Hepatocyte (in vitro differentiated cells): ENCODE measurements at regions not wholly inside any gene's neighbourhood (a gene's known extent, or its start where the extent isn't known, plus 50 kb on each side); places are given as distances from the start of the nearest gene placed in this dataset.

Source experiments
- DNase-seq: peaks from one replicate; pipeline ENCODE4 v3.0.0-alpha.2; 2016; ENCODE audit warnings: low spot score
- H2AFZ ChIP-seq: fragments of 200-600 bp; sonication (generic); 2 replicates; pipeline ENCODE4 v1.6.0; 2016; ENCODE audit warnings: antibody characterized with exemption, mild to moderate bottlenecking
- H3K27ac ChIP-seq: fragments of 200-600 bp; sonication (generic); 2 replicates; pipeline ENCODE4 v1.5.1; 2016; ENCODE audit warnings: mild to moderate bottlenecking
- H3K27me3 ChIP-seq: fragments of 200-600 bp; sonication (generic); 2 replicates; pipeline ENCODE4 v1.6.1; 2016
- H3K36me3 ChIP-seq: fragments of 200-600 bp; sonication (generic); replicated peaks from 2 replicates; pipeline ENCODE4 v1.5.1; 2016; ENCODE audit warnings: low read depth; ENCODE audit not compliant: insufficient read depth
- H3K4me1 ChIP-seq: fragments of 200-600 bp; sonication (generic); 2 replicates; pipeline ENCODE4 v1.5.1; 2016; ENCODE audit warnings: mild to moderate bottlenecking, moderate library complexity; ENCODE audit not compliant: insufficient read depth
- H3K4me2 ChIP-seq: fragments of 200-600 bp; sonication (generic); 2 replicates; pipeline ENCODE4 v1.6.0; 2016
- H3K4me3 ChIP-seq: fragments of 200-600 bp; sonication (generic); 2 replicates; pipeline ENCODE4 v1.5.1; 2016; ENCODE audit warnings: mild to moderate bottlenecking
- H3K79me2 ChIP-seq: fragments of 200-600 bp; sonication (generic); 2 replicates; pipeline ENCODE4 v1.6.0; 2017; ENCODE audit warnings: mild to moderate bottlenecking
- H3K9me2 ChIP-seq: fragments of 200-600 bp; sonication (generic); replicated peaks from 2 replicates; pipeline ENCODE4 v1.6.0; 2017; ENCODE audit warnings: mild to moderate bottlenecking; ENCODE audit not compliant: insufficient read depth
- H3K9me3 ChIP-seq: fragments of 200-600 bp; sonication (generic); 2 replicates; pipeline ENCODE4 v1.5.1; 2016; ENCODE audit warnings: low read depth, mild to moderate bottlenecking
- H4K20me1 ChIP-seq: fragments of 200-600 bp; sonication (generic); 2 replicates; pipeline ENCODE4 v1.6.0; 2016; ENCODE audit warnings: mild to moderate bottlenecking; ENCODE audit not compliant: insufficient read depth, poor library complexity, severe bottlenecking
- EZH2 ChIP-seq: fragments of 200-600 bp; sonication (generic); IDR thresholded peaks from 2 replicates; pipeline ENCODE4 v1.6.1; 2016; ENCODE audit warnings: antibody characterized with exemption, mild to moderate bottlenecking, borderline replicate concordance
- EZH2phosphoT487 ChIP-seq: fragments of 200-600 bp; sonication (generic); IDR thresholded peaks from one replicate; pipeline ENCODE4 v1.6.1; 2018; ENCODE audit warnings: antibody characterized with exemption, mild to moderate bottlenecking, low read depth, moderate library complexity; ENCODE audit not compliant: unreplicated experiment, severe bottlenecking
- WGBS: methylation state at CpG from one replicate; pipeline ENCODE4 v1.1.6; 2016; ENCODE audit warnings: low lambda C conversion rate; ENCODE audit errors: missing lambda C conversion rate; 5-methylcytosine and 5-hydroxymethylcytosine counted together
- TF ChIP-seq, protein P1 (sequence below): fragments of 200-600 bp; sonication (generic); IDR thresholded peaks from 2 replicates; pipeline ENCODE4 v1.5.1; 2016; ENCODE audit warnings: antibody characterized with exemption, mild to moderate bottlenecking; ENCODE audit not compliant: poor library complexity

DNA sequence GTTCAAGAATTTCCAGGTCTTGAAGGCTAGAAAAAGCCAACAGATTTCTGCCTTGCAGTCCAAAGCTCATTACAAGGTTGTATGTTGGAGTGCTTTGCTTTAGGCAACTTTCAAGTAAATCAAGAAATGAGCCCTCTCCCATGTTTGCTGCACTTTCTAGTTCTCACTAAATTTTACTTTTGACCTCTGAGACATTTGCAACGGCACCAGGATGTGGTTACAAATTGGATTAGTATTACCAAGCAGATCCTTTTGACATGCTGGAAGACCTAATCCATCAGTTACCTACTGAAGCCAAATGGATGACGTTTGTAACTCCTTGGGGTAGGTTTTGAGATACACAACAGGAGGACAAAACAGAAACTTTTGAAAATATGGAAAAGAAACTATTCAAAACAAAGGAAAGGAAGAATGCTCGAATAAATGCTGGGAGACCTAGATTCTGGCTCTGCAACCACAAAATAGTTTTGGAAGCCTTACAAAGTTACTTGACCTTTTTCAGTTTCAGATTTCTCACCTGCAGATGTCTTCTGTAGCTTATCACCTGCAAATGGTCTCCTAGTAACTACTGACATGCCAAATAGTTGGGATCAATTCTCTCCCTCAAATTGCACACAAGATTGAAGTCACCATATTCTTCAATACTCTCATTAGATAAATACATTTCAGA is 251.7 kb upstream of the ADGRL2 start:
- Histone ChIP-seq H3K36me3 (no peaks in the 10 kb centered on the region), H3K9me2 (no peaks in the 10 kb centered on the region), H3K4me3 (no peak overlapping the region), H3K4me1 (peaks cover 4% of the 10 kb centered on the region), H3K79me2 (no peaks in the 10 kb centered on the region), H3K4me2 (no peak overlapping the region), H3K9me3 (no peaks in the 10 kb centered on the region), H3K27me3 (no peaks in the 10 kb centered on the region), H4K20me1 (no peaks in the 10 kb centered on the region), H3K27ac (no peak overlapping the region), H2AFZ (no peak overlapping the region)
- 58% methylated on average over 3 of the region's 3 CpGs for WGBS
- DNase-seq = no peak
- TF ChIP-seq EZH2 (no peak), EZH2phosphoT487 (no peak)
- TF ChIP-seq, protein P1, sequence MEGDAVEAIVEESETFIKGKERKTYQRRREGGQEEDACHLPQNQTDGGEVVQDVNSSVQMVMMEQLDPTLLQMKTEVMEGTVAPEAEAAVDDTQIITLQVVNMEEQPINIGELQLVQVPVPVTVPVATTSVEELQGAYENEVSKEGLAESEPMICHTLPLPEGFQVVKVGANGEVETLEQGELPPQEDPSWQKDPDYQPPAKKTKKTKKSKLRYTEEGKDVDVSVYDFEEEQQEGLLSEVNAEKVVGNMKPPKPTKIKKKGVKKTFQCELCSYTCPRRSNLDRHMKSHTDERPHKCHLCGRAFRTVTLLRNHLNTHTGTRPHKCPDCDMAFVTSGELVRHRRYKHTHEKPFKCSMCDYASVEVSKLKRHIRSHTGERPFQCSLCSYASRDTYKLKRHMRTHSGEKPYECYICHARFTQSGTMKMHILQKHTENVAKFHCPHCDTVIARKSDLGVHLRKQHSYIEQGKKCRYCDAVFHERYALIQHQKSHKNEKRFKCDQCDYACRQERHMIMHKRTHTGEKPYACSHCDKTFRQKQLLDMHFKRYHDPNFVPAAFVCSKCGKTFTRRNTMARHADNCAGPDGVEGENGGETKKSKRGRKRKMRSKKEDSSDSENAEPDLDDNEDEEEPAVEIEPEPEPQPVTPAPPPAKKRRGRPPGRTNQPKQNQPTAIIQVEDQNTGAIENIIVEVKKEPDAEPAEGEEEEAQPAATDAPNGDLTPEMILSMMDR = no peak

DNA sequence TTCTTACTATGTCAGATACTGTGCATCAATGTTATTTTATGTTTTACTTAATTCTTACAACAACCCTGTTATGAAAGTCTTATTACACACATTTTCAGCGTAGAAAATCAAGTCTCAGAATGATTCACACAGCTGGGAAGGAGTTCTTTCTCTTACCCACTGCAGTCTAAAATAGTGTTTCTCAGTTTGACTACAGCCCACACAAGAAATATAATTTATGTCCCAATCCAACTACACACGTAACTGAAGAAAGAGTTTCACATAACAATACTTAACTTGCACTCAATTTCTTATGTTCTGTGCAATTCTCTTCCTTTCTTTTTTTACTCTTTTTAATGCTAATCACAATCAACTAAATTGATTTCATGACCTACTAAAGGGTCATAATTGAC is 252.8 kb upstream of the ADGRL2 start:
- H3K4me1 ChIP-seq = peaks cover 11% of the 10 kb centered on the region
- H3K27me3 ChIP-seq = no peaks in the 10 kb centered on the region
- H3K36me3 ChIP-seq = no peaks in the 10 kb centered on the region
- H3K9me3 ChIP-seq = no peaks in the 10 kb centered on the region
- TF ChIP-seq EZH2phosphoT487 (no peak), EZH2 (no peak)
- TF ChIP-seq, protein P1 = no peak
- no peak overlapping the region for H3K27ac ChIP-seq
- H3K4me3 ChIP-seq = no peak overlapping the region
- H2AFZ ChIP-seq = no peak overlapping the region
- 94% methylated on average over 2 of the region's 2 CpGs for WGBS
- H3K9me2 ChIP-seq = no peaks in the 10 kb centered on the region
- DNase-seq = no peak
- no peak overlapping the region for H3K4me2 ChIP-seq
- H3K79me2 ChIP-seq = no peaks in the 10 kb centered on the region
- no peaks in the 10 kb centered on the region for H4K20me1 ChIP-seq

DNA sequence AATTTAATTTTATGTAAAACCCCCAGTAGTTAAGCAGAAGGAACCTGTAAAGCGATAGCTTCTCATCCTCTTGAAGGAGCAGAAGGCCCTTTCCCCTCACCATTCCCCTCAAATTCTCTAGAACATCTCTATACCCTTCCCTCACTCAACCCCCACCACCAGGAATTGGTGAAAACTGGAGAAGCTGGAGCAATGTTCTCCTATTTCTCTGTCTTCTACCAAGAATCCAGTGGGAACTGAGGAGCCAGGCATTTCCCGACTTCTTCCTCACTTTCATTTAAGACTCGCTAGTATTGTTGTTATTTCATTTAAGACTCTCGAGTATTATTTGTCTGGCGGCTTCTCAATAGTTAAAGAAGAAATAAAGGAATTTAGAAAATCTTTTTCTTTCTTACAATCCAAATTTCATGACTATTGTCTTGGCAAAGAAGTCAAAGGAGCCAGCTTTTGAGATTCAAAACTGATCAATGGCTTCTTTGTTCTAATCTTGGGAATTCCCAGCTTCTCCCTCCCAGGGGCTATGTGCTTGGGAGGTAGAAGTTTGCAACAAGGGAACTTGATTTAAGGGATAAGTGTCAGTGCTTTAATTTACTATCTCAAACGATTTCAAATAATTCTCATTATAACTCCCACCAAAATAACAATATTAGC is 253.3 kb upstream of the ADGRL2 start:
- no peak for DNase-seq
- no peaks in the 10 kb centered on the region for H4K20me1 ChIP-seq
- WGBS = 73% methylated on average over 6 of the region's 6 CpGs
- H3K27me3 ChIP-seq = no peaks in the 10 kb centered on the region
- no peak overlapping the region for H3K4me3 ChIP-seq
- H3K4me1 ChIP-seq = peaks cover 12% of the 10 kb centered on the region
- TF ChIP-seq EZH2phosphoT487 (no peak), EZH2 (no peak)
- TF ChIP-seq, protein P1 = no peak
- H3K79me2 ChIP-seq = no peaks in the 10 kb centered on the region
- no peak overlapping the region for H2AFZ ChIP-seq
- H3K9me2 ChIP-seq = no peaks in the 10 kb centered on the region
- no peaks in the 10 kb centered on the region for H3K36me3 ChIP-seq
- no peak overlapping the region for H3K4me2 ChIP-seq
- H3K27ac ChIP-seq = no peak overlapping the region
- no peaks in the 10 kb centered on the region for H3K9me3 ChIP-seq
